SK-MEL-5 (cell line): ENCODE measurements at regions not wholly inside any gene's neighbourhood (a gene's known extent, or its start where the extent isn't known, plus 50 kb on each side); places are given as distances from the start of the nearest gene placed in this dataset.

ENCODE experiments used
- DNase-seq: peaks from one replicate; pipeline ENCODE4 v3.0.0-alpha.2; 2016; ENCODE audit warnings: low read depth, low spot score
- in situ Hi-C: cut with HindIII; loops from 2 replicates; pipeline ENCODE4 v1.10.0; 2016; ENCODE audit warnings: low sequenced_read_pairs, high pct_unique_total_duplicates, low pct_unique_long_range_greater_than_20kb

- in situ Hi-C loops = no loop called here
- DNase-seq = peak; percentile 59
These were observed 52.5 kb upstream of the DHX40 start for GRCh38 chr17:59512844-59513385.

GRCh38 chr17:59513934-59514841 is 51.2 kb upstream of the DHX40 start:
- DNase-seq = peak; percentile 90

More at GRCh38 chr17:59513934-59514841, 51.2 kb upstream of the DHX40 start:
- in situ Hi-C loops = no loop called here
